Ishikawa (cell line): ENCODE measurements at regions not wholly inside any gene's neighbourhood (a gene's known extent, or its start where the extent isn't known, plus 50 kb on each side); places are given as distances from the start of the nearest gene placed in this dataset.

ENCODE experiments used
- CEBPB ChIP-seq: IDR thresholded peaks from 2 replicates; pipeline ENCODE4 v1.6.1; 2012
- CREB1 ChIP-seq: IDR thresholded peaks from 2 replicates; pipeline ENCODE4 v1.6.1; 2012; ENCODE audit warnings: low read depth
- EGR1 ChIP-seq: IDR thresholded peaks from 2 replicates; pipeline ENCODE4 v1.6.1; 2012
- EP300 ChIP-seq: IDR thresholded peaks from 2 replicates; pipeline ENCODE4 v1.6.1; 2012; ENCODE audit warnings: borderline replicate concordance
- FOXM1 ChIP-seq: IDR thresholded peaks from 2 replicates; pipeline ENCODE4 v1.6.1; 2012; ENCODE audit warnings: low read depth, borderline replicate concordance
- NFIC ChIP-seq: IDR thresholded peaks from 2 replicates; pipeline ENCODE4 v1.6.1; 2012
- RAD21 ChIP-seq: IDR thresholded peaks from 2 replicates; pipeline ENCODE4 v1.6.1; 2012; ENCODE audit warnings: low read depth
- TAF1 ChIP-seq: IDR thresholded peaks from 2 replicates; pipeline ENCODE4 v1.6.1; 2012; ENCODE audit warnings: low read depth, mild to moderate bottlenecking
- TCF12 ChIP-seq: IDR thresholded peaks from 2 replicates; pipeline ENCODE4 v1.6.1; 2012; ENCODE audit warnings: low read depth
- TEAD4 ChIP-seq: IDR thresholded peaks from 2 replicates; pipeline ENCODE4 v1.6.1; 2012
- YY1 ChIP-seq: IDR thresholded peaks from 2 replicates; pipeline ENCODE4 v1.6.1; 2012; ENCODE audit warnings: low read depth
- ZBTB7A ChIP-seq: IDR thresholded peaks from 2 replicates; pipeline ENCODE4 v1.6.1; 2012; ENCODE audit warnings: low read depth
- TF ChIP-seq, protein P1 (sequence below): IDR thresholded peaks from 2 replicates; pipeline ENCODE4 v1.6.1; 2012; ENCODE audit warnings: low read depth, mild to moderate bottlenecking
- TF ChIP-seq, protein P2 (sequence below): IDR thresholded peaks from 2 replicates; pipeline ENCODE4 v1.6.1; 2012
- TF ChIP-seq, protein P3 (sequence below): IDR thresholded peaks from 2 replicates; pipeline ENCODE4 v1.6.1; 2012

DNA sequence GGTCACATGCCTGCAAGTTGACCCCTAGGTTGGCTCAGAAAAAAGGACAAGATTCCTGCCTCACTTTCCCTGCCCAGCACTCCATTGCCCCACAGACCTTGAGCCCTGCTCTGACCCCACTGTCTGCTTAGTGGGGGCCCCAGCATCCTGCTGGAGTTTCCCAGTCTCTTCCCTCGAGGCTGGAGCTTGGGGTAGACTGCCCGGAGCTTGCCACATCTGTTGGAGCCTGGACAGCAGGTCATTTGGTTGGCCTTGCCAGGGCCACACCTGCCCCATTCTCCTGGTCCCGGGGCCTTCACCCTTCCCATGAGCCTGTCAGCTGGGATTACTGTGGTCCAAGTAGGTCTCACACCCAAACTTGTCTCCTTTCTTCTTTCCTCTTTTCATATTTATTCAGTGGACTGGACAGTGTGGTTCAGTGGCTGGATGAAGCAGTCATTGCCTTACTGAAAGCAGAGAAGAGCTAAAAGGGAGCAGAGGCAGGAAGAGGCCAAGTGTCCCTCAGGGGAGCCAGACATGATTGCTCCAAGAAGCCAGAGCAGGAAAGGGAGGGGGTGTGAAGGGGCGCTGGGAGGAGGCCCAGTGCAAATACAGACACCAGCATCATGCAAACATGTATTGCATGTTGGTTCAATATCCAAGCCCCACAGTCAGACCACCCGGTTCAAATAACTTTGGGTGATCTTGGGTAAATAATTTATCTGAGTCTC lies 56.2 kb upstream of the CACUL1 start:
- TF ChIP-seq, protein P1, sequence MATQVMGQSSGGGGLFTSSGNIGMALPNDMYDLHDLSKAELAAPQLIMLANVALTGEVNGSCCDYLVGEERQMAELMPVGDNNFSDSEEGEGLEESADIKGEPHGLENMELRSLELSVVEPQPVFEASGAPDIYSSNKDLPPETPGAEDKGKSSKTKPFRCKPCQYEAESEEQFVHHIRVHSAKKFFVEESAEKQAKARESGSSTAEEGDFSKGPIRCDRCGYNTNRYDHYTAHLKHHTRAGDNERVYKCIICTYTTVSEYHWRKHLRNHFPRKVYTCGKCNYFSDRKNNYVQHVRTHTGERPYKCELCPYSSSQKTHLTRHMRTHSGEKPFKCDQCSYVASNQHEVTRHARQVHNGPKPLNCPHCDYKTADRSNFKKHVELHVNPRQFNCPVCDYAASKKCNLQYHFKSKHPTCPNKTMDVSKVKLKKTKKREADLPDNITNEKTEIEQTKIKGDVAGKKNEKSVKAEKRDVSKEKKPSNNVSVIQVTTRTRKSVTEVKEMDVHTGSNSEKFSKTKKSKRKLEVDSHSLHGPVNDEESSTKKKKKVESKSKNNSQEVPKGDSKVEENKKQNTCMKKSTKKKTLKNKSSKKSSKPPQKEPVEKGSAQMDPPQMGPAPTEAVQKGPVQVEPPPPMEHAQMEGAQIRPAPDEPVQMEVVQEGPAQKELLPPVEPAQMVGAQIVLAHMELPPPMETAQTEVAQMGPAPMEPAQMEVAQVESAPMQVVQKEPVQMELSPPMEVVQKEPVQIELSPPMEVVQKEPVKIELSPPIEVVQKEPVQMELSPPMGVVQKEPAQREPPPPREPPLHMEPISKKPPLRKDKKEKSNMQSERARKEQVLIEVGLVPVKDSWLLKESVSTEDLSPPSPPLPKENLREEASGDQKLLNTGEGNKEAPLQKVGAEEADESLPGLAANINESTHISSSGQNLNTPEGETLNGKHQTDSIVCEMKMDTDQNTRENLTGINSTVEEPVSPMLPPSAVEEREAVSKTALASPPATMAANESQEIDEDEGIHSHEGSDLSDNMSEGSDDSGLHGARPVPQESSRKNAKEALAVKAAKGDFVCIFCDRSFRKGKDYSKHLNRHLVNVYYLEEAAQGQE: no peak
- no peak for TF ChIP-seq TEAD4
- TF ChIP-seq, protein P2, sequence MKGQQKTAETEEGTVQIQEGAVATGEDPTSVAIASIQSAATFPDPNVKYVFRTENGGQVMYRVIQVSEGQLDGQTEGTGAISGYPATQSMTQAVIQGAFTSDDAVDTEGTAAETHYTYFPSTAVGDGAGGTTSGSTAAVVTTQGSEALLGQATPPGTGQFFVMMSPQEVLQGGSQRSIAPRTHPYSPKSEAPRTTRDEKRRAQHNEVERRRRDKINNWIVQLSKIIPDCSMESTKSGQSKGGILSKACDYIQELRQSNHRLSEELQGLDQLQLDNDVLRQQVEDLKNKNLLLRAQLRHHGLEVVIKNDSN: no peak
- TF ChIP-seq EGR1: no peak
- no peak for TF ChIP-seq YY1
- no peak for TF ChIP-seq CEBPB
- no peak for TF ChIP-seq FOXM1
- TF ChIP-seq, protein P3, sequence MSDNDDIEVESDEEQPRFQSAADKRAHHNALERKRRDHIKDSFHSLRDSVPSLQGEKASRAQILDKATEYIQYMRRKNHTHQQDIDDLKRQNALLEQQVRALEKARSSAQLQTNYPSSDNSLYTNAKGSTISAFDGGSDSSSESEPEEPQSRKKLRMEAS: no peak
- no peak for TF ChIP-seq TAF1
- TF ChIP-seq CREB1: no peak
- no peak for TF ChIP-seq EP300
- TF ChIP-seq NFIC: no peak

DNA sequence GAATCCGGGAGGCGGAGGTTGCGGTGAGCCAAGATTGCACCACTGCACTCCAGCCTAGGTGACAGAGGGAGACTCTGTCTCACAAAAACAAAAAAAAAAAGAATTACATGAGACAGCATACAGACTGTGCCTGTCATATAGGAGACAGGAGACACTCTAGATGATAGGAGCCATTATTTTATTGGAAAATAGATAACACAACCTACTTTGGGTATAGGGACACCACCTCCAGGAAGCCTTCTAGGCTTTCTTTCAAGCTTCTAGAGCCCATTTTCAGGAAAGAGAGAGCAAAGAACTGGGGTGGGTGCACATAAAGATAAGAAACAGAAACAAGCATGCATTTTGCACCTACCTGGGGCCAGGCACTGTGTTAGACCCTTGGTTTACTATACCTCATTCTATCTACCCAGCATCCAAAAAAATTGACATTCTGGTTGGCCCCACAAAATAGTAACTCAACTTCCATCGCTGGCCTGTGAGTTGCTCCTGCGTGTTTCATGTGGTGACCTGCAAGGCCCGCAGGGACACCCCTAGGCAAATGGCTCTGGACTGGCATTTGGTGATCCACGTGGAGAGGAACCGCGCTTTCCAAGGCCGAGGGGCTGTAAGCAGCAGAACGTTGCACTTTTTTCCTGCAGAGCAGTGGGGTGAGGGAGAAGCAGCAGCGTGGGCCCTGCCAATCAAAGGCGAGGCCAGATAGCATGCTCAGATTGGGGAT lies 57.1 kb upstream of the CACUL1 start:
- TF ChIP-seq, protein P1: no peak
- TF ChIP-seq FOXM1: no peak
- TF ChIP-seq CREB1: no peak
- TF ChIP-seq, protein P3: no peak
- TF ChIP-seq NFIC: no peak
- no peak for TF ChIP-seq YY1
- TF ChIP-seq, protein P2: no peak
- no peak for TF ChIP-seq EP300
- TF ChIP-seq ZBTB7A: no peak
- TF ChIP-seq RAD21: no peak
- TF ChIP-seq EGR1: no peak
- no peak for TF ChIP-seq TAF1
- TF ChIP-seq CEBPB: no peak
- TF ChIP-seq TCF12: no peak
- no peak for TF ChIP-seq TEAD4

DNA sequence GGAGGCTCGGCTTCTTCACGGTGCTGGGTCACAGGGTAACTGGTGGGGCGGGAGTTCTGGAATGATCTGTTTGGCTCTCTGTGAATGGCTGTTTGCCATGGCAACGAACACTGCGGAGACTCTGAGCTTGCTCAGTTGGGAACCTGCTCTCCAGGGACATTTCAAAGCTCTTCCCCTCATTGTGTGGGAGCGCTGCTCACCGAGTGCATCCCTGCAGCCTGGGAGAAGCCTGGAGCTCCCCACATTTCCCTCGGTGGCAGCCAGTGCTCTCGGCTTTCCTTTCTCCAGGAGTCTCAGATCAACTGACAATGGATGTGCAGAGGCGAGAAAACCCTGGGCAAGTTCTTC lies 57.6 kb upstream of the CACUL1 start:
- TF ChIP-seq RAD21: no peak
- no peak for TF ChIP-seq EGR1
- no peak for TF ChIP-seq YY1
- TF ChIP-seq ZBTB7A: no peak
- no peak for TF ChIP-seq CREB1
- no peak for TF ChIP-seq EP300
- TF ChIP-seq, protein P2: no peak
- no peak for TF ChIP-seq NFIC
- TF ChIP-seq, protein P1: no peak
- TF ChIP-seq, protein P3: no peak
- TF ChIP-seq TAF1: no peak
